ENCODE measurements at regions not wholly inside any gene's neighbourhood (a gene's known extent, or its start where the extent isn't known, plus 50 kb on each side); places are given as distances from the start of the nearest gene placed in this dataset.

GRCh38 chr6:149261364-149262040 lies 56.0 kb upstream of the TAB2 start:
- DNase-seq (ENCODE audit: low read depth in 2 of 3, low spot score in 2 of 3): no peak

- DNase-seq (ENCODE audit: low read depth in 2 of 3, low spot score in 2 of 3): no peak
Measured at GRCh38 chr6:149263321-149263720, 54.2 kb upstream of the TAB2 start.

GRCh38 chr6:149264629-149265028 lies 52.9 kb upstream of the TAB2 start:
- DNase-seq (ENCODE audit: low read depth in 2 of 3, low spot score in 2 of 3): peak in 1 of 3 donors; percentile 17

- DNase-seq (ENCODE audit: low read depth in 2 of 3, low spot score in 2 of 3): no peak
Measured at GRCh38 chr6:149265945-149266344, 51.6 kb upstream of the TAB2 start.

- DNase-seq (ENCODE audit: low read depth in 2 of 3, low spot score in 2 of 3): no peak
Measured at GRCh38 chr6:149266659-149267058, 50.9 kb upstream of the TAB2 start.

GRCh38 chr6:149267072-149267471 lies 50.4 kb upstream of the TAB2 start:
- no peak for DNase-seq (ENCODE audit: low read depth in 2 of 3, low spot score in 2 of 3)

- no peak for DNase-seq (ENCODE audit: low read depth in 2 of 3, low spot score in 2 of 3)
Measured at GRCh38 chr6:149267513-149268043, 49.9 kb upstream of the TAB2 start.
